Stimulated activated CD4-positive, alpha-beta T cell treated with anti-CD3 and anti-CD28 coated beads, Interleukin-1b, Interleukin-23, amount 100 ng/mL, for 1 hour (primary cell): ENCODE measurements at regions not wholly inside any gene's neighbourhood (a gene's known extent, or its start where the extent isn't known, plus 50 kb on each side); places are given as distances from the start of the nearest gene placed in this dataset.
"Not testable (repeated sequence)": the region's sequence is repeated elsewhere in the genome, so short reads cannot be mapped to it uniquely, and the experiment has no call there.

Experiments
- DNase-seq, 2 donors: peaks; one replicate each; pipeline ENCODE4 v3.0.0-alpha.2; 2020; ENCODE audit warnings: low read depth in 2 of 2

DNA sequence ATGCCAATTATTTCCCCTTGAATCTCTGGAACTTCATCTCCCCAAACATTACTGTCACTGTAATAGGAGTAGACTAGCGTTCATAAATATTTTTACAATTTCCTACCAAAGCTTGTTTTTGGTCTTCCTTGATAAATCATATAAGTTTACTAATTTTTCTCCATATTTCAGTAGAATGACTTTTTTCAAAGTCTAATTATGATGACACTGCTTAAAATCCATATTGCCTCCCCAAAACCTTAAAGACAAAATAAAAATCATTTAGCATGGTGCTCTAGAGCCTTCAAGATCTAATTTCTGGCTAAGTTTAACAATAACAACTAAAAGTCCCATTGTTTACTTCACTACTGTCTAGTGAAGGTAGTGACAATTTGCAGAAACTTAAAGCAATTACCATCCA is 474.2 kb upstream of the CHRM3 start:
- no peak for DNase-seq

DNA sequence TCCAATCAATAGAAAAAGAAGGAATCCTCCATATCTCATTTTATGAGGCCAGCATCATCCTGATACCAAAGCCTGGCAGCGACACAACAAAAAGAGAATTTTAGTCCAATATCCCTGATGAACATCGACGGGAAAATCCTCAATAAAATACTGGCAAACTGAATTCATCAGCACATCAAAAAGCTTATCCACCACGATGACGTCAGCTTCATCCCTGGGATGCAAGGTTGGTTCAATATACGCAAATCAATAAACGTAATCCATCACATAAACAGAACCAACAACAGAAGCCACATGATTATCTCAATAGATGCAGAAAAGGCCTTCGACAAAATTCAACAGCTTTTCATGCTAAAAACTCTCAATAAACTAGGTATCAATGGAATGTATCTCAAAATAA is 483.6 kb upstream of the CHRM3 start:
- DNase-seq = not testable (repeated sequence)

DNA sequence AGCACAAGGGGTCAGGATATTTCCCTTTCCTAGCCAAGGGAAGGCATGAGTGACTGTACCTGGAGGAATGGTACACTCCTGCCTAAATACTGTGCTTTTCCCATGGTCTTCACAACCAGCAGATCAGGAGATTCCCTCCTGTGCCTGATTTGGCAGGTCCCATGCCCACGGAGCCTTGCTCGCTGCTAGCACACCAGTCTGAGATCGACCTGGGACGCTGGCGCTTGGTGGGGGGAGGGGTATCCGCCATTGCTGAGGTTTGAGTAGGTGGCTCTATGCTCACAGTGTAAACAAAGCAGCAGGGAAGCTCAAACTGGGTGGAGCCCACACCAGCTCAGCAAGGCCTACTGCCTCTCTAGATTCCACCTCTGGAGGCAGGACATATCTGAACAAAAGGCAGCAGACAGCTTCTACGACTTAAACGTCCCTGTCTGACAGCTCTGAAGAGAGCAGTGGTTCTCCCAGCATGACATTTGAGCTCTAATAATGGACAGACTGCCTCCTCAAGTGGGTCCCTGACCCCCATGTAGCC is 486.0 kb upstream of the CHRM3 start:
- no peak for DNase-seq

DNA sequence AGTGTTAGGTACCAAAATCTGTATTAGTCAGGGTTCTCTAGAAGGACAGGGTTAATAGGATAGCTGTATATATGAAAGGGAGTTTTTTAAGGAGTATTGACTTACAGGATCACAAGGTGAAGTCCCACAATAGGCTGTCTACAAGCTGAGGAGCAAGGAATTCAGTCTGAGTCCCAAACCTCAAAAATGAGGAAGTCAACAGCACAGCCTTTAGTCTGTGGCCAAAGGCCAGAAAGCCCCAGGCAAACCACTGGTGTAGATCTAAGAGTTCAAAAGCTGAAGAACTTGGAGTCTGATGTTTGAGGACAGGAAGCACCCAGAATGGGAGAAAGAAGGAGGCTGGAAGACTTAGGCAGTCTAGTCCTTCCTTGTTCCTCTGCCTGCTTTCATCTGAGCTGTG is 487.5 kb upstream of the CHRM3 start:
- DNase-seq = no peak

DNA sequence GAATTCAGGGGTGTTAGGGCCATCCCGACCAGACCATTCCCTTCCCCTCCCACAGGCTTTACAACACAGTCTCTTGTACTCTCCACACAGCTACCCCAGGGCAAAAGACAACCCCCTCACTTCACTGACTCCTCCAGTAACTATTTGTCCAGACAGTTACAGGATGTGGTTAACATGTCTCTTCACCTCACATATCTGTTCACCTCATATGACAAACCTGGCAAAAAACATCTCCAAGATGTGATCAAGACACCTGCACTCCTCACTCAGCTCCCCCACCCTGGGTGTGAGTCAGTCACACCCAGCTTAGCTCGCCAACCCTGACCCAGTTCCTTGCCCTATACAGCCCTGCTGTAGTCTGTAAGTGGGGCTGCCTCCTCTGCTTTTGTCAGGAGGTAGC is 490.5 kb upstream of the CHRM3 start:
- DNase-seq = no peak

DNA sequence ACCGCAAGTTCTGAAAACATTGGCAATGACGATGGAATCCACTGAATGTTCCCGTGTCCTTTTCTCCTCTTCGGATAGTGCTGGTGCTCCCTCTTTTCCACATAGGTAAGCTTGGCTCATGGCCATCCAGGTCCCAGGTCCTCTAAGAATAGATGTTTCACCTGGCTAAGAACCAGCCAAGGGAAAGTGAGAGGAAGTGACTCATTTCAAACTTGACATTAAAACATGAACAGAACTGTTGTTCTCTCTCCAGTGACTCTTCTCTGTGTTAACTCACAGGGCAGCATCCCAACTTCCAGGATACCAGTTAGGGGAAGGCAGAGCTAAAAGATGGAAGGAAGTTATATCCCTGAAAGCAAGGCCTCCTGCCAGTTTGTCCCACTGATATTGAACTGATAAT is 493.8 kb upstream of the CHRM3 start:
- no peak for DNase-seq

DNA sequence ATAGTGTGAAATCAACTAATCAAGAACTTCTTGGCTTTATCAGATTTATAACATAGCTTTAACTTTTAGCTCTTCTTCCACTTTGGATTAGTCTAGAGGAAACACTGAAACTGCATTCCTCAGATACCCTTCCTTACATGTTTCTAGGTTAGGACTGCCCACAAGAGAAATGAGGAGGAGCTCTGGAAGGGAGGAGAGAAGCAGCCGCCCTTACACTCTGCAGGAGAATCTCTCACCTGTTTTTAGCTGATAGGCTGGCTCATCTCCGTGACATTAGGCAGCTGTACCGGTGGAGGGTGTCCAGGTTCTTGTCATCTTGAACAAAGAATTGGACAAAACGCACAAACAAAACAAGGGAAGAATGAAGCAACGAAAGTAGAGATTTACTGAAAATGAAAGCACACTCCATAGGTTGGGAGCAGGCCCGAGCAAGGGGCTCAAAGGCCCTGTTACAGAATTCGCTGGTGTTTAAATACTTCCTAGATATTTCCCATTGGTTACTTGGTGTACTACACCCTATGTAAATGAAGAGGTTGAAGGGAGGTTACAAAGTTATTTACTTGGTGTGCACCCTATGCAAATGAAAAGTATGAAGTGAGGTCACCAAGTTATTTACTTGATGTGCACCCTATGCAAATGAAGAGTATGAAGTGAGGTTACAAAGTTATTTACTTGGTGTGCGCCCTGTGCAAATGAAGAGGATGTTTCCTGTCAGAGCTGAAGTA is 524.9 kb upstream of the CHRM3 start:
- DNase-seq = no peak

DNA sequence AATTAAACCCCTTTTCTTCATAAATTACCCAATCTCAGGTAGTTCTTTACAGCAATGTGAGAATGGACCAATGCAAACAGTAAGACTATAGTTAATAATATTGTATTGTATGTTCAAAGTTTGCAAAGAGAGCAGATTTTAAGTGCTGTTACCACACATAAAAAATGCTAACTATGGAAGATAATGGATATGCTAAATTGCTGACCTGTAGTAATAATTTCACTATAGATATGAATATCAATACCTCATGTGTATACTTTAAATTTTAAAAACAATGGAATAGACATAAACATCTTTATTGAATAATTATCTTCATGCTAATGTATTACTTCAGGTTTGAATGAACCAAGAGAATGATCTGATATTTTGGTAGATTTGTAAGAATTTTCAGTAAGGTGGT is 552.4 kb upstream of the CHRM3 start:
- no peak for DNase-seq

DNA sequence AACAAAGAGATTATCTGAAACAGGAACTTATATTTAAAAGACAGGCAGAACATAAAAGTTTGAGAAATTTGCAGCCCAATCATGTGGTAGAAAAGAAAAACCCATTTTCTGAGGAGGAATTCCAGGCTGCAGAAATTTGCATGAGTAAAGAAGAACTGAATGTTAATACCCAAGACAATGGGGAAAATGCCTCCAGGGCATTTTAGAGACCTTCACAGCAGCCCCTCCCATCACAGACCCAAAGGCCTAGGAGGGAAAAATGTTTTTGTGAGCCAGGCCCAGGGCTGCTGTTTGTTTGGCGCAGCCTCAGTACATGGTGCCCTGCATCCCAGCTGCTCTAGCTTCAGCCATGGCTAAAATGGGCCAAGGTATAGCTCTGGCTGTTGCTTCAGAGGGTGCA is 554.3 kb upstream of the CHRM3 start:
- DNase-seq = no peak

DNA sequence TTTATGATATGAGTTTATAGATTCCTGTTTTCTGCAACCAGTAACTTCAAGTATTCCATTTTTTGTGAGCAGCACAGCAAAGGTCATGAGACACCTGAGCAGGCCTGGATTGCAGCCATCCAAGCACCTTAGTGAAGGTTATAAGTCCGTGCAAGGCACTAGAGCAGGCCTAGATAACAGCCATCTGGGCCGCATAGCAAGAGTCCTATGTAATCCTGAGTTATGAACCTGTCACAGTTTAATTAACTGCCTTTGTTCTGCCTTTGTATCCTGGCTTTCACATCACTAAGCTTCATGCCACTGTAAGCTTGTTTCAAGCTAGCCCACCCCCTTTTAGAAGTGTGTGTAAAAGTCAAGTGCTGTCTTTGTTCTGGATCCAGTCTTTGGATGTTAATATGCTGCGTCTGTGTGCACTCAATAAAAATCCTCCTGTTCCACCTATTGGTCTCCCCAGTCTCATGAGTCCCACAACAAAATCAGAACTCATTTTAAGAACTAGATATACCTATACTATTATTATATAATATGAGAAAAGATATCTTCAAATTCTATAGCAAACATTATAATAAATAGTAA is 556.2 kb upstream of the CHRM3 start:
- DNase-seq = no peak

DNA sequence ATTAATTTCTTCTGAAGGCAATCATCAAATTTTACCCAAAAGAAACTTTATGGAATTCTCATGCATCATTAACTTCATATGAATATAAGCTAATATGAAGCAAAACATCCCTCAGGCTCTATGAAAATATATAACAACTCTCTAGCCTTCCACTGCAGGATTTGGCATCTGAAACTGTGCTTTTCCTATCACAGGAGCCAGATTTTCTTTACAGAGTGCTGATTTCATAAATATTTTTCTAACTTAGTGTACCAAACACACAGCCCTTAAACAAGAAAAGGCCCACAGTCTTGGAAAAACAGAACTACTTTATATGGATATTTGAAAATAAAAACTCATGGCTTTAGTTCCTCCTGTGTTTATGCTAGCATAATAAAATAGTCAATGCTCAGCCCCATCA is 559.5 kb upstream of the CHRM3 start:
- DNase-seq = no peak

DNA sequence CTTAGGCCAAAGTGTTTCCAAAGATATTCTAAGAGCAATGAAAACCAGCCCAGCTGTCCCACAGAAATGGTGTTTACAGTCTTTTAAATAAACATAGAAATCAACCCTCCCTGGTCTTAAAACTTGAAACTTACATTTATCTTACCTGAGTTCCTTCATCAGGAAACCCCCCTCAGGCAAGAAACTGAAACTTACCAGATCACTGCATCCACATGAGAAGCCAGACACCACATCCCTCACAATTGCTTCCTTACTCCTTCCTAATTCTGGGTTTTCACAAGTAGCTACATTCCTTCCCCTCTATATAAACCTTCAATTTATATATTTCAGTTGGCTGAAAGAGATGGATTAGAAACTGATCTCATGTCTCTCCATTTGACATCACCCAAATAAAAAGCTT is 563.0 kb upstream of the CHRM3 start:
- no peak for DNase-seq

DNA sequence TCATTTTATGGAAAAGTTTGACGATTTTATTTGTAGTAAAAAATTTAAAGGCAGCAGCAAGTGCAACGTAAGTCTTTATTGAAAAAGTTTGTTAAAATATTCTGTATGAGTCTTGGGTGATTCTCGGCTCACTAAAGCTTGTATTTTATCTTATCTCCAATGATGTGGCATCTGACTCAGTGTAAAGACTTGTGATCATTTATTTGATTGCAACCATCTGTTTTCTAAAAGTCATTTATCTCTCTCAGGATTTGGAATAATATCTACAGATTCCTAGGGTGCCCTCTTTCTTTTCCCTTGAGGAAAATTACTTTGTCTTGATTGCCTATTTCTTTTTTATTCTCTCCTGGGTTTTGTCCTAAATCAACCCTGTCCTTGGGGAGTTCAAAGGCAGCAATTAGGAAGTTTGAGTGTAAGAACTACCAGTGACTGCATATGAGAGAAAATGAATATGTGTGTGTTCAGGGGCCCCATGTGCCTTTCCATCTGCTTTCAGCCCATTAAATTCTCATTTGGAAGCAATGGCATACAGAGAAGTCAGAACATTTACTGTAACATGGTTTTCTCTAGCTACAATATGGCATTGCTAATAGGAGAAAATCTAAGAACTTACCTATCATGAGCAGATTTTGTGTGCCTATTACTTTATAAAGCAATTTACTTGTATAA is 575.0 kb upstream of the CHRM3 start:
- no peak for DNase-seq

DNA sequence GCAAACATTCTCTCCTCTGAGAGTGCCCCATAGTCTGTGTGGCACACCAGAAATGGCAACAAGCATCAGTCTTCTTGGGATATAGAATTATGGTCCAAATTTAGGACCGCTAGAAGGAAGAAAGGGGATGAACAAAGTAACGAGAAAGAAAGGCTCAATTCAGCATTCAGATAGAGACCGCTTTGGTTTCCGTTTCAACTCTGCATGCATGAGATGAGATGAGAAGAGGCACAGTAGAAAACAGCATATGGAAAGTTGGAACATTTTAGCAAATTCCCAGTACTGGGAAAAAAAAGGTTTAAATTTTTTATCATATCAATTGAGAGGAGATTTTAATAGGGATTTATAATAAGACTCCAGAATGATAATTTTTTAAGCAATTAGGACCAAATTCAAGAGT is 595.5 kb upstream of the CHRM3 start:
- DNase-seq = no peak

DNA sequence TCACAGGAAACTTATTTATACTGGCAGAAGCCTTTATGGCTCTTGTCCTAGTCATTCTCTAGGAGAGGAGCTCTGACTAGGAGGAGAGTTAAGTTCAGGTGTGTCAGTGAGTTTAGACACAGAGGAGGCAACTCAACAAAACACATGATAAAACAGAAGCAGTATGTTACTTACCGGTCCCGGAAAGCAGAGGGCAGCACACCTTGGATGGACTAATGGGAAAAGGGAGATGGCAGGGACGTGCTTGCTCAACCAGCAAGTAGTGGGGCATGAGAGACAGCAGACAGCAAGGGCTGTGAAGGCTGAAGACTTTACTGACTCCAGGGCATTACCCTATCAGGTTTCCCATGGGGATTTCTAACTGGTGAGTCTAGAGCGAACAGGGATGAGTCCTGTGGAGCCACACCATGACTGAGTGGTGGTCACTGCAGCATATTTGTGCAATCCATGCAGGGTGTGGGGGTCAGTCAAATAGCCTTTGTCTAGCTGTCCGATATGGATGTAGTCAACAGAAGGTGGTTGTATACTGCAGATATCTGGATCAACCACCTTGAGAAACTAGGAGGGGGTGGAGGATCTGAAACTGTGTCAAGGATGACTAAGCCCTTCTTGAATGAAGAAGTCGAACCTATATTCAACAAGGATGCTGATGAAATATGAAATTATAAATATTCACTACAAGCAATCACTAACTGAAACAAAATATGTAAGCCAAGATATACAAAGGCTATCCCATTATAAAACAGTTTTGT is 596.3 kb upstream of the CHRM3 start:
- DNase-seq = no peak

DNA sequence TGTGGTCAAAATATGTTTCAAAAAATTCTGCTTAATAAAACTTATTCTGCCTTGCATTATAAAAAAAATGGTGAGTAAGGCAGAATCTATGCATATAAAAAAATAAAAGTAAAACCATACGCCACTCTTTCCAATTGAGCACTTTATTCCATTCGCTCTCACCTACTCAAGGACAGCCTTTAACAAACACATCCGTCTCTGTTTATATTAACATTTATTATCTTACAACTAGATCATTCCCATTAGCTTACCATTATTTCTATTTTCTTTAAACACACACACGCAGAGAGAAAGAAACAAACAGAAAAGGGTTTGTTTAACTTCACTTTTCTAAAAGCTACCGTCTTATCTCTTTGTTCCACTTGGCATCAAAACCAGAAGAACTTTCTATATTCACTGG is 598.9 kb upstream of the CHRM3 start:
- DNase-seq = no peak

DNA sequence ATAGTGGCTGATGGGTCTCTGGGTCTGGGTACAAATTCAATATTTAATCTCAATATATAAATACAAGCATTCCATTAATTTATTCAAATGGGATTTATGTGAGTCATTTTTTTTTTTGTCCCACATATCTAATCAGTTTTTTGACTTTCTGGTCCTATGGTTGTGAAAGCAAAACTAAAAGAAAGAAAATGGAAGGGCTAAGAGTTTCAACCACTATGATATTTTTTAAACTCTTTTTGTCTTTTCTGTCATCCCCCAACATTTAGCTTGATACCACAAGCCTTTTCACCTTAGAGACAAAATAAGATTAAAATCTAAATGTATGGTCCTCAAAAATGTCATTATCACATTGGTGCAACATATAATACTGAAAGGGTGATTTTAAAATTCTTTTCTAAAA is 602.7 kb upstream of the CHRM3 start:
- DNase-seq = no peak

DNA sequence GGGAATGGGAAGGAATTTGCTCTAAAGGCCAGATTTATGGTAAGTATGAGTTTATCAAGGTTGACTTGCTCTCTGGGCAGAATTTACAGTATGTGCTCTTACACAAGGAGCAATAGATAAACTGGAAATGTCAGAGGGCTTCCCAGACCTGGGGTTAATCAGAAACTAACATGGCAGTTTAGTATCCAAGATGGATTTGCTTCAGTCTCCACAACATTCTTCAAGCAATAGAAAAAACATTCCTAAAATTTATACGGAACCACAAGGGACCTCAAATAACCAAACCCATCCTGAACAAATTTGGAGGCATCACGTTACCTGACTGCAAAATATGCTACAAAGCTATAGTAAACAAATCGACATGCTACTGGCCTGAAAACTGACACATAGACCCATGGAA is 606.7 kb upstream of the CHRM3 start:
- DNase-seq = no peak

DNA sequence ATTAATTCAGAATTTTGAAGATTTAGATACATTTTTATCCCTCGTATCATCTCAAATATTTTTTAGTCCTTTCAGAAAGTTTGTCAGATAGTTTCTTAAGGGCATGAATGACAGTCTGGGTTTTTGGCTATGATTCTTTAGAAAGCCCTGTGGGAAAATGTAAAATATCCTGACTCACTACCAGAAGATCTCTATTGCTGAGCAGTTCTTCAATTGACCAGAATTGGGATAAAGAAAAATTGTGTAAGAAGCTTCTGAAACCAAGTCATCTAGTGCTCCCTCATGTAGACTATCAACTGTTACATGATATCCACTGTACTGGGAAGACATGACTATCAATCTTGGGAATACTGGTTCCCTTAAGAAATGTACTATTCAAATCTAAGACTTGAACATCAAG is 608.3 kb upstream of the CHRM3 start:
- no peak for DNase-seq

DNA sequence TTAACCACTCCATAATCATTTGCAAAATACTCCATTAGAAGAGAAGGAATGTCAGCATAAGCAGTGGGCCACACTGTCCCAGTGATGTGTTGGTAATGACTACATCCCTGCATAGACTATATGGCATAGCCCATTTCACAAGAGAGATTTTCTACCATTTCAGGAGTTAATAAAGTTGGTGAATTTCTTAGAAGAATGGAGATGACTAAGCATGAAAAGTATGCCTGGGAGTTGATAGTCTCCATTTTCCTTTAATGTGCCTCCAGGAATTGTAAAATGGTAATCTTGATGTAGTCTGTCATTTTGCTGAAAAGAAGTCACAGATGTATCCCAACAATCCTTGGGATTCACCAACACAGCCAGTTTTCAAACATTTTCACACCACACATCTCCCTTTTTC is 608.8 kb upstream of the CHRM3 start:
- no peak for DNase-seq

DNA sequence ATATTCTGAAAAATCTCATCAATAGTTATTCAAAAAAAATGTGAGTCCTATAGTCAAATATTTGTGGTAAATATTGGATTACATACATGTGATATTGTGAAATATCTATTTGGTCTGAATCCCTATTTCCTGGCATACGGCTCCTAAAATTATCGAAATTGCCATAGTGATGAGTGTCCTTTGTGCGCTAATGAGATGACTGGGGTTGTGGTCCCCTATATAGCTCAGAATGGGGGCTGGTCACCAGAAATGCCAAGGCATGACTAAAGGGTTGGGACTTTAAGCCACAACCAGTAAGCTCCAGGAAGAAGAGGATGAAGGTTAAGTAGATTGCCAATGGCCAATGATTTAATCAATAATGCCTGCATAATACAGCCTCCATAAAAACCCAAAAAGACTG is 610.2 kb upstream of the CHRM3 start:
- DNase-seq = no peak

DNA sequence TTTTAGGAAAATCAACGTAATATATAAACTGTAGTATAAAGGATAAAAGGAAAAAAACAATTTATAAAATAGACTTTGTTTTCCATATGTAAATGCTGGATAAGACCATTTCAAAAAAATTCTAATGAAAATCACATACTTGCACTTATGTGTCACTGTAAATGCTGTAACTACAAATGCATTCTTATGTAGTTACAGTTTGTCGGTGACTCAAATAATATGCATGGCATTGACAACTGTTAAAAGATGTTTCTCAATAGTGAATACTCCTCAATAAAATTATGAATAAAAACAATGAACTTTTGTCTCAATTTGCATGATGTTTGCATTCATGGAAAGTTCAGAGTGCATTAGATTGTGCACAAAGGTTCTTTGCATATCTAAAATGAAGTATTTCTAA is 614.0 kb upstream of the CHRM3 start:
- no peak for DNase-seq

DNA sequence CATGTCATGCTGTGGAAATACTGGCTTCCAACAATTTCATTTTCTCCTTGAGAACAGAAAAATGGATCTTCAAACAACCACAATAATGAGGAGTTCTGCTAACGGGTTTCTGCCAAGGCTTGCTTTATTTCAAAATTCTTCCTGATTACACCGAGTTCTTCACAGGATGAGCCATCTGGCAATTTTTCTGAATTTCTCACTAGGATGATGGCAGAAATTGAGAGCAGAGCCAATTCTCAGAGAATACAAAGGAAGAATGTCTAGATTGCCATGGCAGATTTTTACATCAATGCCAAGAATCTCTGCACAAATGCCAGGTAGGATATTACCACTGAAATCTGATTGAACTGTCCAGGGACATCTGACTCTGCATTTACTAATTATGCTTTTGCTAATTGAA is 619.0 kb upstream of the CHRM3 start:
- DNase-seq = no peak
